Duodenal mucosa (tissue), 2 donors: ENCODE measurements at regions not wholly inside any gene's neighbourhood (a gene's known extent, or its start where the extent isn't known, plus 50 kb on each side); places are given as distances from the start of the nearest gene placed in this dataset.

Source experiments
- H3K27ac ChIP-seq: one replicate; pipeline ENCODE4 v1.7.0; 2013; ENCODE audit warnings: low read depth, low read length
- H3K27me3 ChIP-seq, 2 donors: one replicate each; pipeline ENCODE4 v1.7.0; 2013; ENCODE audit warnings: low read length in 2 of 2, control low read depth in 1 of 2; ENCODE audit not compliant: insufficient read depth in 2 of 2, control insufficient read depth in 1 of 2
- H3K36me3 ChIP-seq, 2 donors: one replicate each; pipeline ENCODE4 v1.7.0; 2013; ENCODE audit warnings: low read length in 2 of 2, control low read depth in 1 of 2; ENCODE audit not compliant: insufficient read depth in 2 of 2, control insufficient read depth in 1 of 2
- H3K4me1 ChIP-seq, 2 donors: one replicate each; pipeline ENCODE4 v1.7.0; 2013; ENCODE audit warnings: low read length in 2 of 2, control low read depth in 1 of 2; ENCODE audit not compliant: insufficient read depth in 2 of 2, control insufficient read depth in 1 of 2
- H3K4me3 ChIP-seq, 2 donors: one replicate each; pipeline ENCODE4 v1.7.0; 2013; ENCODE audit warnings: low read length in 2 of 2, low read depth in 1 of 2
- H3K9ac ChIP-seq, 2 donors: one replicate each; pipeline ENCODE4 v1.7.0; 2013; ENCODE audit warnings: low read length in 2 of 2, low read depth in 1 of 2
- H3K9me3 ChIP-seq, 2 donors: one replicate each; pipeline ENCODE4 v1.7.0; 2013; ENCODE audit warnings: low read length in 2 of 2, control low read depth in 1 of 2; ENCODE audit not compliant: control insufficient read depth in 1 of 2

DNA sequence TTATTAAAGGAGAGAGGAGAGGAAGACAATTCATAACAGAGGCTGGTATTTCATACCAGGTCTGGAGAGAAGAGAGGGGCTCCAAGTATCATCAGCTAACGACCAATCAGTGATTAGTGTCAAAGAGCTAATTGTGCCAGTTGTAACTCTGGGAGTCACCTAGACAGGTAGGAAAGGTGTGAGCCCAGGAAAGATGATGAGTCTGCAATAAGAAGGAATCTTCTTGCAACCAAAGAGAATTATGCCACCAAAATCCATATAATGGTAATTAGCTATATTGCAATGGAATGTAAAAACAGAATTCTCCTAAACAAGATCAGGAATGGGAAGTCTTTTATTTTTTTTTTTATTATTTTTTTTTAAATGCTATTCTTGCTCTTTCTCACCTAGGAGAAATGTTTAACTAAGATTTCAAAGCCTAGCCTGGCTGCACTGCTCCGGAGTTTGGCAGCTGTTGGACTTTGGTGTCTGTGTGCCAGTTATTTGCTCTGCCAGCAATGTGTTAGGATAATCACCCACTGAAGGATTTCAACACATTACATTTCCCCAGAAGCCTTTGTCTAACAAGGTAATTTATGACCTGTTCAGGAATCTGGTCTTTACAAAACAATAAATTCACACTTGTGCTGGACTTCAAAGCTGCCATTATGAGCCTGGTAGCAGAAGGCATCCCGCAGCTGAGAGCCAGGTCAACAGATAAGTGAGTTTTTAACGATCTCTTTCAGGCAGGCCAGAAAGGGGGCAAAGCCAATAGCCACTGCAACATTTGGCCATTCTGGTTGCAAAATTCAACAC is 89.4 kb downstream of the FOXB1 start:
- Histone ChIP-seq H3K36me3 (no peaks in the 10 kb centered on the region), H3K9ac (no peak overlapping the region), H3K4me1 (peaks cover 0 to 6% of the 10 kb centered on the region in 2 donors), H3K27me3 (no peaks in the 10 kb centered on the region), H3K4me3 (no peak overlapping the region), H3K9me3 (no peaks in the 10 kb centered on the region), H3K27ac (no peak overlapping the region)

- H3K27me3 ChIP-seq, result no peaks in the 10 kb centered on the region
- H3K9ac ChIP-seq, result no peak overlapping the region
- no peaks in the 10 kb centered on the region for H3K36me3 ChIP-seq
- no peak overlapping the region for H3K27ac ChIP-seq
- H3K4me3 ChIP-seq, result no peak overlapping the region
- no peaks in the 10 kb centered on the region for H3K9me3 ChIP-seq
- H3K4me1 ChIP-seq, result peaks cover 0 to 6% of the 10 kb centered on the region in 2 donors
Observed at GRCh38 chr15:60095711-60096110, 91.6 kb downstream of the FOXB1 start.

DNA sequence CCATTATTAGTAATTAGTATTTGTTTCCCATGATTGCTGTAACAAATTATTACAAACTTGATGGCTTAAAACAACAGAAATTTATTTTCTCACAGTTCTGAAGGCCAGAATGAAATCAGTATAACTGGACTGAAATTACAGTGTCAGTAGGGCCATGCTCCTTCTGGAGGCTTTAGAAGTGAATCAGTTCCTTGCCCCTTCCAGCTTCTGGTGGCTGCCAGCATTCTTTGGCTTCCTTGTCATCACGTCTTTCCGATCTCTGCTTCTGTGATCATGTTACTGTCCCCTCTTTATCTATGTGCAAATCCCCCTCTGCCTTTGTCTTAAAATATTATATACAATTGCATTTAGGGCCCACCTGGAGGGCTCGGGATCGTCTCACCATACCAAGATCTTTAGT is 92.0 kb downstream of the FOXB1 start:
- Histone ChIP-seq H3K27ac (no peak overlapping the region), H3K27me3 (no peaks in the 10 kb centered on the region), H3K36me3 (no peaks in the 10 kb centered on the region), H3K9ac (no peak overlapping the region), H3K4me1 (peaks cover 0 to 6% of the 10 kb centered on the region in 2 donors), H3K9me3 (no peaks in the 10 kb centered on the region), H3K4me3 (no peak overlapping the region)

GRCh38 chr15:60101416-60101815 is 97.3 kb downstream of the FOXB1 start:
- Histone ChIP-seq H3K9me3 (no peaks in the 10 kb centered on the region), H3K36me3 (no peaks in the 10 kb centered on the region), H3K27ac (no peak overlapping the region), H3K4me3 (no peak overlapping the region), H3K9ac (no peak overlapping the region), H3K27me3 (peaks cover 0 to 4% of the 10 kb centered on the region in 2 donors), H3K4me1 (no peaks in the 10 kb centered on the region)

DNA sequence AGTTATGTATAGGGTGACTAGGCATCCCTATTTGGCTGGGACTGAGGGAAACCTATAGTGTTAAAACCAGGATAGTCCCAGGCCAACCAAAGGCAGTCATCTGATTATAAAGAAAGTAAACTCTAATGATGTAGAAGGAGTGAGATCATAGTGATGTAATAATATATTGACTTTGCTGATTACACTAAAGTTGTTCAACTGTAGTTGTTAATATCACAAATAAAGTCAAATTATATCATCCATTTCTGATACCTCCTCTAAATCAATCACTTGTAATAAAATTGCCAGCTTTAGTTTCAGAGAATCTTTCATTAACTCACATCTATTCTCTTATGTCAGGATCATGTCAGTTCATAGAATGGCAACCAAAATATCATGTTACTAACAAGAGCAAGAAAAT is 98.6 kb downstream of the FOXB1 start:
- Histone ChIP-seq H3K4me3 (no peak overlapping the region), H3K9me3 (no peaks in the 10 kb centered on the region), H3K4me1 (no peaks in the 10 kb centered on the region), H3K27me3 (peaks cover 0 to 4% of the 10 kb centered on the region in 2 donors), H3K27ac (no peak overlapping the region), H3K36me3 (no peaks in the 10 kb centered on the region), H3K9ac (no peak overlapping the region)

- Histone ChIP-seq H3K4me1 (no peaks in the 10 kb centered on the region), H3K9me3 (no peaks in the 10 kb centered on the region), H3K4me3 (no peak overlapping the region), H3K27ac (no peak overlapping the region), H3K27me3 (peaks cover 0 to 4% of the 10 kb centered on the region in 2 donors), H3K9ac (no peak overlapping the region), H3K36me3 (no peaks in the 10 kb centered on the region)
Observed at GRCh38 chr15:60110909-60111308, 106.8 kb downstream of the FOXB1 start.

GRCh38 chr15:60115579-60116380 is 111.7 kb downstream of the FOXB1 start:
- no peaks in the 10 kb centered on the region for H3K36me3 ChIP-seq
- no peak overlapping the region for H3K4me3 ChIP-seq
- H3K4me1 ChIP-seq, result no peaks in the 10 kb centered on the region
- no peak overlapping the region for H3K9ac ChIP-seq
- H3K27ac ChIP-seq, result no peak overlapping the region
- H3K27me3 ChIP-seq, result peaks cover 0 to 8% of the 10 kb centered on the region in 2 donors
- H3K9me3 ChIP-seq, result no peaks in the 10 kb centered on the region

- Histone ChIP-seq H3K27me3 (peaks cover 0 to 8% of the 10 kb centered on the region in 2 donors), H3K36me3 (no peaks in the 10 kb centered on the region), H3K4me3 (no peak overlapping the region), H3K9ac (no peak overlapping the region), H3K9me3 (no peaks in the 10 kb centered on the region), H3K27ac (no peak overlapping the region), H3K4me1 (no peaks in the 10 kb centered on the region)
Observed at GRCh38 chr15:60116456-60117089, 112.5 kb downstream of the FOXB1 start.

DNA sequence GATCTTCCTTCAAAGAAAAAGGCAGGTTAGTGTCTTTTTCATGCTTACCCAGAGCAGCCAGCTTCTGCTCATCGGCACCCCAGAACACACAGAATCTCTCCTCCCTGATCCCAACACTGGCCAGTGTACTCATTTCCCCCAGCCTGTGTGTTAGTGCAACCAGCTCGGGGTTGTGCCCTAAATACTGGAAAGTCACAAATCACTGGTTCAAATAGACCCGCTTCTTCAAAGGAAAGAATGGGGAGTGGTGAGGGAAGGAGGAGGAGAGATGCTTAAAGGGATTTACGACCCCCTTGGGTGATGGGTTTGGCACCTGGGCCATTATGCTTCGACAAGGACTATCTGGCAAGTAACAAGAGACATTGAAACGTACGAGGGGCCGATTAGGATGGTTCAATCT is 114.0 kb downstream of the FOXB1 start:
- H3K36me3 ChIP-seq, result no peaks in the 10 kb centered on the region
- no peaks in the 10 kb centered on the region for H3K9me3 ChIP-seq
- no peak overlapping the region for H3K27ac ChIP-seq
- no peak overlapping the region for H3K4me3 ChIP-seq
- no peak overlapping the region for H3K9ac ChIP-seq
- no peaks in the 10 kb centered on the region for H3K4me1 ChIP-seq
- peaks cover 0 to 8% of the 10 kb centered on the region in 2 donors for H3K27me3 ChIP-seq

DNA sequence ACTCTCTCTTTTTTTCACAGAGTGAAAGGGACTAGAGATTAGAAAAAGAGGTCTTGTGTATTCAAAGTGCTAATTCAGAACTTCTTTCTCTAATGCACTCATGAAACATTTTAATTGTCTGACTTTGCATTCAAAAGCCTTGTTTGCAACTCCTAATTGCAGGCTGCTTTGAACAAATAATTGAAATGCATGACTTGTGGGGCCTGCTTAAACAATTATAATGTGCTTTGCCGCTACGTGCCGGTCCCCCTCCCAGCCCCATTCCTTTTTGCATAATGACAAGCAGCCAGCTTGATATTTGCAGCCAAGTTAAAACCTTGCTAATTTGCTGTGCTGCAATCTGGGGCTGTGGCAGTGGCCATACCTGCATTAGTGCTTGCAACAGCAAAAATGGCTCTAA is 114.5 kb downstream of the FOXB1 start:
- Histone ChIP-seq H3K27ac (no peak overlapping the region), H3K4me1 (no peaks in the 10 kb centered on the region), H3K4me3 (no peak overlapping the region), H3K9ac (no peak overlapping the region), H3K27me3 (peaks cover 0 to 8% of the 10 kb centered on the region in 2 donors), H3K9me3 (no peaks in the 10 kb centered on the region), H3K36me3 (no peaks in the 10 kb centered on the region)
